GM18873 (cell line): ENCODE measurements at regions not wholly inside any gene's neighbourhood (a gene's known extent, or its start where the extent isn't known, plus 50 kb on each side); places are given as distances from the start of the nearest gene placed in this dataset.
"Not testable (repeated sequence)": the region's sequence is repeated elsewhere in the genome, so short reads cannot be mapped to it uniquely, and the experiment has no call there.

Source experiments
- ATAC-seq: cut with Tn5 transposase; IDR thresholded peaks from one replicate; pipeline ENCODE4 v1.9.1; 2021; ENCODE audit warnings: mild to moderate bottlenecking, moderate library complexity, moderate number of reproducible peaks; ENCODE audit not compliant: unreplicated experiment, low FRiP score

DNA sequence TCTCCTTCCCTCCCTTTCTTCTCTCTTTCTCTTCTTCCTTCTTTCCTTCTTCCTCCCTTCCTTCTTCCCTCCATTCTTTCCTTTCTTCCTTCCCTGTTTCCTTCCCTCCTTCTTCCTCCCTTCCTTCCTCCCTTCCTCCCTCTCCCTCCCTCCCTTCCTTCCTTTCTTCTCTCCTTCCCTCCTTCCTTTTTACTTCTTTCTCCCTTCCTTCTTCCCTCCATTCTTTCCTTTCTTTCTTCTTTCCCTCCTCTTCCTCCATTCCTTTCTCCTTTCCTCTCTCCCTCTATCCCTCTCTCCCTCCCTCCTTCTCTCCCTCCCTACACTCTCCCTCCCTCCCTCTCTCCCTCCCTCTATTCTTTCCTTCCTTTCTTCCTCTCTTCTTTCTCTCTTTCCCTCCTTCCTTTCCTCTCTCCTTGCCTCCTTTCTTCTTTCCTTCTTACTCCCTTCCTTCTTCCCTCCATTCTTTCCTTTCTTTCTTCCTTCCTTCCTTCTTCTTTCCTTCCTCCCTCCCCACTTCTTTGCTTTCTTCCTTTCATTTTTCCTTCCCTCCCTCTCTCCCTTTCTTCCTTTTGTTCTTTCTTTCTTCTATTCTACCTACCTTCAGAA is 200.4 kb upstream of the SSTR4 start:
- no peak for ATAC-seq

DNA sequence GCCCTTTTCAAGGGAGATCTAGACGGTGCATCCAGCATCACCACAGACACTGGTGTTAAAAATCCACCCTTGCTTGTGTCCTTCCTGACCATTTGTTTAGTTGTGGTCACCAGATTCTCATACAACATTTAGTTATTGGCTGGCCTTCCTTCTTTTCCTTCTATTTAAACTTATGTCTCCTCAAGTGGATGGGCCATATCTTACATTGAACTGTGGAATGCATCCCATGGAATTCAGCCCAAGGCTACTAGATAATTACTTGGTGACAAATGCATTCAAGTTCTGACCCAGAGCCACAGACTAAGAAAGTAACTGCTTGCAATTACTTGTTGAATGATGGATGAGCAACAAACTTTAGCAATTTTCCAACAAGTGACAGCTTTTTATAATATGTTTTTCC is 198.9 kb upstream of the SSTR4 start:
- ATAC-seq = no peak

DNA sequence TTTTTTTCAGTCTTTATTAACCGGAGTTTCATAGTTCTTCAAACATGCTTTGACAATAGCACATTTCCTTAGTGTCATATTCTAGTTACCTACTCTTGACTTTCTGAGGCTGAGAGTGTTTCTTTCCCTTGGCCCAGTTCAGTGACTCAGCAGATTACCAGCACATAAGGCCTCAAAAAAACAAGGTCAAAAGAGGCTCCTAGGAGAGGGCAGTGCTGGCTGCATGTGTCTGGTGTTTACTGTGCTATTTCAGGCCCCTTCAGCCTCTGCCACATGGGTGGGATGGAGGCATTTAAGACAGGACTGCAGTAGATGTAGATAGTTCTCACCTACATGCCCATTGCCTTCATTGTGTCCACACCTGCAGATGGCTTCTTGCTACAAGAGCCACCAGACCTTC is 198.2 kb upstream of the SSTR4 start:
- ATAC-seq = no peak

DNA sequence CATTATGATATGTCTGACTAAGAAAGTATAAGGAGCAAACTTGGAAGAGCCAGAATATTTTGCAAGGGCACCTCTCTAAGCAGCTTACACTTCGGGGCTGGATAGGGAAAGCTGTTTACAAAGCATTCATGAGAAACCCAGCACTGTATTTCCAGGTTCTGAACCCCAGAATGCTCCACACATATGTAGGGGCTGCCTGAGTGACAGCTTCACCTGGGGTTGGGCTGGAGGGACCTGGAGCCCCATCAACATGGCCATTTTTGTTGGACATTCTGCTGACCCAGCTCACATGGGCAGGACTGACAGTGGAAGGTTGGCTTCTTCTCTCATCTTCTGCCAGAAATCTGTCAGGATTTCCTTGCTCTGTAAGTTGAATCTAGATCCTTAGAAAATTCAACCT is 197.1 kb upstream of the SSTR4 start:
- ATAC-seq = no peak

DNA sequence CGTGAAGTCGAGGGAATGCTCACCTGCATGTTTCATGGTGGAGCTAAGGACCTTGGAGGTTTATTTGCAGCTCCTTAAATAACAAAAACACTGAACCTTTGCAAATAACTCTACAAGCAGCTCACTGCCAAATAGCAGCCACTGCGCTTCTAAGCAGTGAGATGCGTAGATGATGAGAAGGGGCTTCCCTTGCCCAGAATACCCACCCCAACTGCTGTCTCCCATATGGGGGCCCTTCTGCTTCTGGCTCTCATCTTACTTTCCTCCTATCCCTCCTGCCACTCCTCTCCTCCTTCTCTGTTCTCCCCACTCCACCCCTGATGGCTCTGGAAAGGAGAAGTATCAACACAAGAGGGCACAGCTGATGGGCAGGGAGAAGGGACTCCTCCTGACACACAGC is 193.3 kb upstream of the SSTR4 start:
- ATAC-seq = no peak

DNA sequence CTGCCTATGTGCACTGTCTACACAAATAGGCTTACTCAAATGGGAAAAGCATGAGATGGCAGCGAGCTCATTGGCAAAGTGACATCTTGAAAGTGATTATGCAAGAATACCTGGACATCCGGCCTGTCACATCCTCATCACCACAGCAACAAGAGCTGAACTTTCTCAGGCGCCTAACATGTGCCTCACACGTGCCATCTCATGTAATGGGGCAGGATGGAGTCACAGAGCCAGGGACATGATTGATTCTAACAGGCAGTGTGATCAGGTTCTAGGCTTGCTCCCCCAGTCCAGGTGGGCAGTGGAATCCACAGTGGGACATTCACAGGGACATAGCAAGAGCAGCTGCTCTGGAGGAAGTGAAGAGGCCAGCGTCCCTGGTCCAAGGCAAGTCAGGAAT is 192.3 kb upstream of the SSTR4 start:
- ATAC-seq = no peak

DNA sequence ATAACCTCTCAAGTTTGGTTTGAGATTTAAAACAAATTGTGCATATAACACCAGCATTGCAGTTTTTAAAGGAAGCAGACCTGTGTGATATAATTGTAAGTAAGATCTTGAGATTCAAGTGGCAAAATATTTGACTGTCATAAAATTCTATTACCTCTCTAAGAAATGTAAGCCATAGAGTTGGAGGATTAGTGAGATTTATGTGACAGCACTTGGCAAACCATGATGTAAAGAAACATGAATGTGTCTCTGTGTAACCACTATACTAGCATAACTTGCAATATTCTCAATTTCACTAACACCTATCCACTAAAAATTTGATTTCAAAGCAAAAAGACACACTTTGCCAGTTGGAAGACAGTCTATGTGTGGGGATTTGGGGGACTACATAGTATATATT is 190.2 kb upstream of the SSTR4 start:
- ATAC-seq = no peak

DNA sequence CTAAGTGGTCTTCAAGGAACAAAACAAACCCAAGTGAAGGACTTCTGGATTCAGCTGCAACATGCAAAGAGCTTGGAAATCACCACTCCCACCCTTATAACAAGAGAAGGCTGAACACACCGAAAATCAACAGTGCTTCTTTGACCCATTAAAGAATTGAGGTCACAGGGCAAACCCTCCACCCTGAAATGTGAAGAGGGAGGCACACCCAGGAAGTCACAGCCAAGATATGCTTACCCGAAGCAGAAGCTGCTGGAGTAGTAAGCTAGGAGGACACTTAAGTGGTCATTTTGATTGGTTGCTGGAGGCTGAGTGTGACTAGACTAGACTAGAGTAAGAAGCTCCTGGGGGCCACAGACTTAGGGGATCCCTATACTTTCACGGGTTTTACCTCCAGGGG is 188.2 kb upstream of the SSTR4 start:
- no peak for ATAC-seq

DNA sequence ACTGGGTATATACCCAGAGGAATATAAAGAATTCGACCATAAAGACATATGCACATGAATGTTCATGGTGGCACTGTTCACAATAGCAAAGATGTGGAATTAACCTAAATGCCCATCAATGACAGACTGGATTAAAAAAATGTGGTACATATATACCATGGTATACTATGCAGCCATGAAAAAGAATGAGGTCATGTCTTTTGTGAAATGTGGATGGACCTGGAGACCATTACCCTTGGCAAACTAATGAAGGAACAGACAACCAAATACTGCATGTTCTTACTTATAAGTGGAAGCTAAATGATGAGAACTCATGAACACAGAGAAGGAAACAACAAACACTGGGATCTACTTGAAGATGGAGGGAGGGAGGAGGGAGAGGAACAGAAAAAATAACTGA is 186.7 kb upstream of the SSTR4 start:
- ATAC-seq = no peak

DNA sequence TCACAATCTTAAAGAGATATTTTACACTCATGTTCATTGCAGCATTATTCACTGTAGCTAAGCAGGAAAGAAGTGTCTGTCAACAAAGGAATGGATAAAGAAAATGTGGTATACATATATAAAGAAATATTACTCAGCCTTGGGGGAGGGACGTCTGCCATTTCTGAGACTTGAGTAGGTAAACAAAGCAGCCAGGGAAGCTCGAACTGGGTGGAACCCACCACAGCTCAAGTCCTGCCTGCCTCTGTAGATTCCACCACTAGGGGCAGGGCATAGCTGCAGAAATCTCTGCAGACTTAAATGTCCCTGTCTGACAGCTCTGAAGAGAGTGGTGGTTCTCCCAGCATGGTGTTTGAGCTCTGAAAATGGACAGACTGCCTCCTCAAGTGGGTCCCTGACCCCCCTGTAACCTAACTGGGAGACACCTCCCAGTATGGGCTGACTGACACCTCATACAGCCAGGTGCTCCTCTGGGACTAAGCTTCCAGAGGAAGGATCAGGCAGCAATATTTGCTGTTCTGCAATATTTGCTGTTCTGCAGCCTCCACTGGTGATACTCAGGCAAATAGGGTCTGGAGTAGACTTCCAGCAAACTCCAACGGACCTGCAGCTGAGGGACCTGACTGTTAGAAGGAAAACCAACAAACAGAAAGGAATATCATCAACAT is 183.3 kb upstream of the SSTR4 start:
- not testable (repeated sequence) for ATAC-seq

DNA sequence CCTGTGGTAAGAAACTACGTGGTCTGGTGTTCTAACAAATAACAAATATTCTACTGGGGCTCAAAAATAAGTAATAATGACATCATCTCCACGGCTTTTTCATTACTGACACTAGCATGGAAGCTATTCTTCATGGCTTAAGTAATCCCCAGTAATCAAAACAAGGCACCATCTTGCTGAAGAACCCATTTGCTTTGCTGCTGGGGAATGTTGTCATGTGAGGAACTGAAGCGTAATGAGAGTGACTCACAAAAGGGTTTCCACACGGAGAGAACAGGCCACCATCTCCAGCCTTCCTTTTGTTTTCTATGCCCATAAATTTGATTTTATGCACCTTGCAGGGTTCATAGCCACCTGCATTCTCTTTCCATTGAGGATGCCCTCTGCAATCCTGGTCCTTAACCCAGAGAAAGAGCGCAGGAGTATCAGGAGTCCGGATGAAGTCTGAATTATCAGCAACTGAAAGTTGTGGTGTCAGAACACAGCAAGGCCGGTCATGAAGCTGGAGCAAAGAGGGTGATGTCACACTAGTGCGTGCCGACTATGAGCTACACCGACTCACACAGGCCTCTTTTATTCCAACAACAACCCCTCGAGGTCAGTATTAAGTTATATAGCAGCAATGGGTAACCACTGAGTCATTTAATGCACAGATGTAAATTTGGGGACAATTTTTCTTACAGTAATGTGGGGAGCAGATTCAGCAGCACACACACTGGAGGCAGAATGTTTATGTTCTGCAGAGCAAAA is 173.7 kb upstream of the SSTR4 start:
- no peak for ATAC-seq

DNA sequence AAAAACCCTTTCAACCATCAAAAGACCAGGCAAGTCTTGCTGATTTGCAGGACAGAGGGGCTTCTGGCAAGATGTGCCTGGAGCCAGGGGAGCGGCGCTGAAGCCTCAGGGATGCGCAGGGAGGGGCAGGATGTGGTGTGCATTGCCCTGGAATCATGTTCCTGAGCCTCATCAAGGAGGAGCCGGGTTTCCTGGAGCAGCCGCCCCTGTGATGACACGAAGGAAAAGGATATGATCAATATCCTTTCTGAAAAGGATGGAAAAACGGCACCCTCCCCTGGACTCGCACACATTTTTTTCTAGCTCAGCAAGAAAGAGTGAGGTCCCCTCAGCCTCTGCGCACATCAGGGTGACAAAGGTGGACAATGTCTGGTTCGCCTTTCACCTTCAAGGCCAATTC is 173.1 kb upstream of the SSTR4 start:
- no peak for ATAC-seq

DNA sequence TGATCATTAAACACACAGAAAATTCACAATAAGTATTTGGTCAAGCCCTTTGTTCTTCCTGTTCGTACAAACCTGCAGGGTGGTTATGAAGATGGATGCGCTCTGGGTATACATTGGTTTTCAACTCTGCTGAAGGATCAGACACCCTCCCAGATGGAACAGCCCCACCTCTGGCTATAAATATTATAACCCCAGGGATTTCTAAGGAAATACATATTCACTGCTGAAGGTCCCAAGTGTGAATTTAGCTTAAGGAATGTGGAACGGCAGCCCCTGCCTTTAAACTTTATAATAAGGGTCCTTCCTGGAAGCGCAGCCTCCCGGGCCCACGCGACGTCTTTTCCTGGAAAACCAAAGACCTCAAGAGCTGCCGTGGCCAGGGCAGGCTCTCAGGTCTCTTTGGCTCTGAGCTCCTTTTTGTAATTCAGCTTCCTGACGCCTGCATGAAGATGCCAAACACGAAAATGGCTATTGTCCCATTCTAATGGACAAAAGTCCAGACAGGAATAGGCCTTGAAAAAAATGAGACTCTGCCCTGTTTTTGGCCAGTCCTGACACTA is 172.4 kb upstream of the SSTR4 start:
- ATAC-seq = no peak

DNA sequence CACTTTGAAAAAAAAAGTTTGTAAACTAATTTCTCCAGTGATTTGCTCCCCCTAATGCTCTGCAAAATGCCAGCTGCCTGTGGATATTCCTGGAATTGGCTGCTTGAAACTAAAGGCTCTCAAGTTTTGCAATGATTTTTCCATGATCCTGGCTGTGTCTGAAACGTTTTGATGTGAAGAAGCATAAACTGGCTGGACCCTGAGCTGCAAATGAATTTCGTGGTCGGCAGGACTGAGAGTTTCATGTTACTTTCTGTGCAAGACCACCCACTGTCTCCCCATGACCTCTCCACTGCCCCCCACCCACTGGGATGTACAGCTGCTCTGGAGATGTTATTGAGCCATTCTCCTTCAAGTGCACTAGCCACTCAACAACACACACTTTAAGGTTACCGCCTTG is 171.3 kb upstream of the SSTR4 start:
- ATAC-seq = no peak

DNA sequence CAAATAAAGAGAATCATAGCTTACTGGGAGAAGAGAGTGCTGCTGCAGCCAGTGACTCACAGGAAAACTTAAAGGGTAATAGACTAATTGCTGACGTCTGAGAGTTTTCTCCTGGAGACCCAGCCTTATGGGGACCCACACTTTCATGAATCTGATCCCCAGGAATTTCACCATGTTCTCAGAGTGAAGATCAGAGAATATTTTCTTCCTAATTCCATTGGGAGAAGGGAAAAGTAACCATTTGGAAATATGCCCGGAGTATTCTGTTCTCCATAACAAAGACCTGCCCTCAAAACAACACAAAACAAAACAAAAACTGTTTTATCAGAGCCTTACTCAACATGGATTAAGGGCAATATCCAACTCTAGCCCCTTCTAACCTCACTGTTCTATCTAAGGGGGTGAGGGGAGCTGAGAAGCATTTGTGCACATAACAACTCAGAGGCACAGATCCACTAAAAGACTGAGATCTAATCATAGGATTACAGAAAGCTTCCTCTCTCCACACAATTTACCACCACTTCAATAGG is 168.2 kb upstream of the SSTR4 start:
- no peak for ATAC-seq

DNA sequence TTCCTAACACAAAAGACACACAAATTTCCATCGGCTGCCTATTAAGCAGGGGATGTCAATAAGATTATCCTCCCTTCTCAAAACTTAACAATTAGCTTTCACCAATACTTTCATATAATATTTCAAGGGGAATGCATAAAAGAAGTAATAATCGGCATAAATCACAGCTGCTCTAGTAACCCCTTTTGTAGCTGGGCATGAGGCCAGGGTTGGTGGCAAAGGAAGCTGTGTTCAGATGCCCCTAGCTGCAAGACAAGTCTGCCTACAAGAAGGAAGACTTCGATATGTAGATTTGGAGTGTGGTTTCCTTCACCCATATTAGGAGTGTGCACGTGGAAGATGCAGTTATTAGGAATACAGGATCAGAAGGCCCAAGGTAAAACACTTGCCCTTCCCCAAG is 156.9 kb upstream of the SSTR4 start:
- ATAC-seq = no peak

DNA sequence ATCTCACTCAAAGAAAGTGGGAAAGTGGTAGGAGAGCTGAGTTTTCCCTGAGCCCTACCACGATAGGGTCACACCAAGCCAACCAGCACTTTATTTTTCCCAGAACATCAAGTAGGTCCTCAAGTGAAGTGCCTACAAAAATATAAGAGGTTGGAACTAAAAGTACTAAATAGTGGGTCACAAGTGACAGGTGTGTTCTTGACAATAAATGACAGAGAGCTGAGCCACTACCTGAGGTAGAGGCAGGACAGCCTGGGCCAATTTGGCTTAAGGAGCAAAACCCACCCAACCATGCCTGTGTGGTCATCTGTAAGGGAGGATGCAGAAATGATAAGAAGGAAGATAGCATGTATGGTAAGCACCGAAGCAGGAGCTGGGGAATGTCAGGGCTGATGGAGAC is 154.8 kb upstream of the SSTR4 start:
- ATAC-seq = no peak

DNA sequence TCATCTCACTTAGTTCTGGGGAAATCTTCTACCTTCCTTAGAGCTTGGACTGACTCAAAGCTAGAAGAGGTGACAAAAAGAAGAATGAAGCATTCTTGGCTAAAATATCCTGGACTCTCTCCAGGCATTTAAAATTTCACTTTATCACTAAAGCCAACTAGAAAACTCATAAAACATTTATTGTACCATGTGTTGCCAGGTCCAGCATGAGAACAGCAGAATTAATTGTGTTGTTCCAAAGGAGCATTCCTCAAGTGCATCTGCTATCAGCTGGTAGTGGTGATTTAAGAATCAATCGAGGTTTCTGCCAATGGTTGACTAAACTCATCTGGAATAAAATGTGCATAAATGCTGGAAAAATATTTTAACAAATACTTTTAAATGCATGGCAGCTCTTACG is 147.3 kb upstream of the SSTR4 start:
- ATAC-seq = no peak

DNA sequence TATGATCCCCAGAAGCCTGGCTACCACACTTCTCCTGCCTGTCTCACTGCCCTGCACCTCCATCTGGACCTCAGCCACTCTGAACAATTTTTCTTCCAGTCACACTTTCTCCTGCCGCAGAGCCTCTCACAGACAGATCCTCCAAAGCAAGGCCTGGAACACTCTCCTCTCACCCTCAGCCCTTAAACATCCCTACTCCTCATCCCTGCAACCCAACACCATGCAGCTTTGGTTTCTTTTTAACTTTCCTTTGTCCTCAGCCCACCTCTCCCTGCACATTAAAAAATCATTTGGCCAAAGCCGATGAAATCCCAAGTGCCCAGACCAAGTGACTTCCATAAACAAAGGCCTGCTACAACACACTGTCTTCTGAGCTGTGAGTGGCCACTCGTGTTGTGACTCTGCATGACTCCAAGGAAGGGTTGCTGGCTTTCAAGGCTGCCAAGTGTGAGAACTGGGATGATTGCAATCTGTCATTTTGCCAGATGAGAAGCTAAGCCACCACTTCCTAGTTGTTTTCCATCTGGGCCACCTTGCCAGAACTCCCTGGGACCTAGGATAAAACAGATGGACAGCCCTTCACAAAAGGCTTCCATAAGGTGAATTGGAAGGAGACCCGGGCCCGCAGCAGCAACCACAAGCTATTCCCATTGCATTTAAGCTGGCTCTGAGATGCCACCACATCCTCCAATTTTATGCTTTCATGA is 144.4 kb upstream of the SSTR4 start:
- ATAC-seq = no peak

DNA sequence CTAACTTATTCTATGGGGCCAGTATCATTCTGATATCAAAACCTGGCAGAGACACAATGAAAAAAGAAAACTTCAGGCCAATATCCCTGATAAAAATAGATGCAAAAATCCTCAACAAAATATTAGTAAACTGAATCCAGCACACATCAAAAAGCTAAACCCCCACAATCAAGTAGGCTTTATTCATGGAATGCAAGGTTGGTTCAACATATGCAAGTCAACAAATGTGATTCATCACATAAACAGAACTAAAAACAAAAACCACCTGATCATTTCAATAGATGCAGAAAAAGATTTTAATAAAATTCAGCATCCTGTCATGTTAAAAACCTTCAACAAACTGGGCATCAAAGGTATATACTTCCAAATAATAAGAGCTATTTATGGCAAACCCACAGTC is 133.9 kb upstream of the SSTR4 start:
- ATAC-seq = no peak

DNA sequence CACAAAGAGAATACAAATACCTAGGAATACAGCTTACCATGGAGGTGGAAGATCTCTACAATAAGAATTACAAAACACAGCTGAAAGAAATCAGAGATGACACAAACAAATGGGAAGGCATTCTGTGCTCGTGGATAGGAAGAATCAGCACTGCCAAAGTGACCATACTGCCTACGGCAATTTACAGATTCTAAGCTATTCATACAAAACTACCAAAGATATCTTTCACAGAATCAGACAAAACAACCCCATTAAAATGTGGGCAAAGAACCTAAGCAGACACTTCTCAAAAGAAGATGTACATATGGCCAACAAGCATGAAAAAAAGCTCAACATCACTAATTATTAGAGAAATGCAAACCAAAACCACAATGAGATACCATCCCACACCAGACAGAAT is 133.2 kb upstream of the SSTR4 start:
- no peak for ATAC-seq
